ENCODE measurements at regions not wholly inside any gene's neighbourhood (a gene's known extent, or its start where the extent isn't known, plus 50 kb on each side); places are given as distances from the start of the nearest gene placed in this dataset.

DNA sequence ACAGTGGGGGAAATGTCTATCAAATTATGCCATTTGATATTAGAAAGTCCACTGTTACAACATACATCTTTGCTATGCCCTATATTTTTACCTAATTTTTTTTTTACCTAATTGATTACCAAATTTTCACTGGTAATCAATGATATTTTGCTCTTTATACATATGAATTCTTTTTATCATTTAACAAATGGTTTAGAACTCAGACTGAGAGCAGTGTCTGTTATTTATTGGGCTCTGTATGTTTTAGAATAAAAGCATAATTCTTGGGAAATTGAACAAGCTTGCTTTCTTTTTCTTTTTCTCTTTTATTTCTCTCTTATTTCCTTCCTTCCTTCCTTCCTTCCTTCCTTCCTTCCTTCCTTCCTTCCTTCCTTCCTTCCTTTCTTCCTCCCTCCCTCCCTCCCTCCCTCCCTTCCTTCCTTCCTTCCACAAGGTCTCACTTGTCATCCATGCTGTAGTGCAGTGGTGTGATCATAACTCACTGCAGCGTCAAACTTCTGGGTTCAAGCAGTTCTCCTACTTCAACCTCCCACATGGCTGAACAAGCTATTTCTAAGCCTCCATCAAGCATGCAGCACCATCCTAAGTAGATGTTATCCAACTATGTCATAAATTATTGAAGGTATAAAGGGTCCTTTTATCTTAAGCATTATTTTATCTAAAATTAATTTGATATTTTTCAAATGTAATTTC, 911.7 kb upstream of the CITED2 start:
- H3K27ac ChIP-seq = no peak overlapping the region
- H3K4me3 ChIP-seq = no peak overlapping the region
- no peak for ATAC-seq
- no peaks in the 10 kb centered on the region for H3K36me3 ChIP-seq
- no peak for DNase-seq
- TF ChIP-seq, protein P1, sequence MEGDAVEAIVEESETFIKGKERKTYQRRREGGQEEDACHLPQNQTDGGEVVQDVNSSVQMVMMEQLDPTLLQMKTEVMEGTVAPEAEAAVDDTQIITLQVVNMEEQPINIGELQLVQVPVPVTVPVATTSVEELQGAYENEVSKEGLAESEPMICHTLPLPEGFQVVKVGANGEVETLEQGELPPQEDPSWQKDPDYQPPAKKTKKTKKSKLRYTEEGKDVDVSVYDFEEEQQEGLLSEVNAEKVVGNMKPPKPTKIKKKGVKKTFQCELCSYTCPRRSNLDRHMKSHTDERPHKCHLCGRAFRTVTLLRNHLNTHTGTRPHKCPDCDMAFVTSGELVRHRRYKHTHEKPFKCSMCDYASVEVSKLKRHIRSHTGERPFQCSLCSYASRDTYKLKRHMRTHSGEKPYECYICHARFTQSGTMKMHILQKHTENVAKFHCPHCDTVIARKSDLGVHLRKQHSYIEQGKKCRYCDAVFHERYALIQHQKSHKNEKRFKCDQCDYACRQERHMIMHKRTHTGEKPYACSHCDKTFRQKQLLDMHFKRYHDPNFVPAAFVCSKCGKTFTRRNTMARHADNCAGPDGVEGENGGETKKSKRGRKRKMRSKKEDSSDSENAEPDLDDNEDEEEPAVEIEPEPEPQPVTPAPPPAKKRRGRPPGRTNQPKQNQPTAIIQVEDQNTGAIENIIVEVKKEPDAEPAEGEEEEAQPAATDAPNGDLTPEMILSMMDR (IDR thresholded peaks at IDR 0.05) = no peak
- H3K4me1 ChIP-seq = no peaks in the 10 kb centered on the region
- no peaks in the 10 kb centered on the region for H3K9me3 ChIP-seq
- no peaks in the 10 kb centered on the region for H3K27me3 ChIP-seq (ENCODE audit: low read depth)
- intact Hi-C loops (cut with DNase I) = no loop called here

DNA sequence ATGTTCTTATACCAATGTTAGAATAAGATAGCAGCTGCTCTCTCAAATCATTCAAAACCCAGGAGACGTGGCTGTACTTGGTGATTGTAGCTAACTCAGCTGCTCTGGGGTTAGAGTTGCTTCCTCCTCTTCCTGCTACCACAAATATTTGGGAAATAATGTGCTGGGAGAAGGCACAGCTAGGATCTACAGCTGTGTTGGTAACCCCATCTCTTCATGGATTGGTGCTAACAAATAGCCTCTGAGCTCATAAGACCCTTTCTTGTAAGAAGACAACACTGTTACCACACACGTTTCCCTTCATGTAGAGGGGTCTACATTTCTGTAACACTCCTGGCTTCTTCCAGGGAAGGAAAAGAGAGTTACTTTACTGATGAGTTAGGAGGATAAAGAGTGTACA, 911.0 kb upstream of the CITED2 start:
- ATAC-seq (no peak), DNase-seq (no peak)
- no peaks in the 10 kb centered on the region for H3K4me1 ChIP-seq
- H3K36me3 ChIP-seq = no peaks in the 10 kb centered on the region
- intact Hi-C loops (cut with DNase I) = no loop called here
- no peaks in the 10 kb centered on the region for H3K9me3 ChIP-seq
- no peak overlapping the region for H3K27ac ChIP-seq
- no peak overlapping the region for H3K4me3 ChIP-seq
- no peaks in the 10 kb centered on the region for H3K27me3 ChIP-seq (ENCODE audit: low read depth)
- TF ChIP-seq, protein P1 (IDR thresholded peaks at IDR 0.05) = no peak

DNA sequence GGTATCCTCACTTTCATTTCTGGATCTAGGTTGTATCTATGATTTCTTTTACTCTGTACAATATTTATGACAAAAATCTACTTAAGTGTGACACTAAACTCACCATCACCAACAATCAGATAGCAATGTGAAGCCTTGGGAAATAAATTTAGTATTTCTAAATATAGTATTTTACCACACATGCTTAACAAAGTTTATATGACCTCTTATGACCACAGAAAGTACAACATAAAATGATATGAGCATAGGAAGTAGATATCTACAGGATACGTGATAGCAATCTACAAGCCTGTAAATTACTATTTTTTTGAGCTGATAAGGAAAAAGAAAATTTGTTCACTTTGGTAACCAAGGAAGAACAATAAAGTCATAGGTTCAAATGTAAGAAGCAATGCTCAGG, 910.4 kb upstream of the CITED2 start:
- no peak overlapping the region for H3K4me3 ChIP-seq
- H3K36me3 ChIP-seq = no peaks in the 10 kb centered on the region
- no peak for DNase-seq
- intact Hi-C loops (cut with DNase I) = no loop called here
- H3K27ac ChIP-seq = no peak overlapping the region
- H3K9me3 ChIP-seq = no peaks in the 10 kb centered on the region
- TF ChIP-seq, protein P1 (IDR thresholded peaks at IDR 0.05) = no peak
- no peaks in the 10 kb centered on the region for H3K4me1 ChIP-seq
- no peak for ATAC-seq
- no peaks in the 10 kb centered on the region for H3K27me3 ChIP-seq (ENCODE audit: low read depth)

DNA sequence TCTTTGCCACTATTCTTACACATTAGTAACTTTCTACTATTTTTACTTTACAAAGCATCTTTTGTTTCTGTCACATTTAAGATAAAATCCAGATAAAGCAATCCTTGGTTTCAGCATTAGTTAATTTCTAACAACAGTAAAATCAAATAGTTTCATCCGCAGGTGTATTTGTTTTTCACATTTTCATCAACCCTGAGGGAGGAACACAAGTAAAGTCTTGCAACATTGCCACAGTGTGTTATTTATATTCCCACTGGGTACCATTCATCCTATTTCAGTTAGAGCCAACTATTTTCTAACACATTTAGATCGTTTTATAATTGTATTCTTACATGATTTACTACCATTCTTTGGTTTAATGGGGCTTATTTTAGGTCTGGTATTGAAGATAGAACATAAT, 908.7 kb upstream of the CITED2 start:
- intact Hi-C loops (cut with DNase I) = no loop called here
- ATAC-seq (no peak), DNase-seq (no peak)
- H3K4me1 ChIP-seq = no peaks in the 10 kb centered on the region
- no peak overlapping the region for H3K27ac ChIP-seq
- no peak overlapping the region for H3K4me3 ChIP-seq
- H3K27me3 ChIP-seq (ENCODE audit: low read depth) = no peaks in the 10 kb centered on the region
- no peaks in the 10 kb centered on the region for H3K36me3 ChIP-seq
- no peaks in the 10 kb centered on the region for H3K9me3 ChIP-seq
- TF ChIP-seq, protein P1 (IDR thresholded peaks at IDR 0.05) = no peak

DNA sequence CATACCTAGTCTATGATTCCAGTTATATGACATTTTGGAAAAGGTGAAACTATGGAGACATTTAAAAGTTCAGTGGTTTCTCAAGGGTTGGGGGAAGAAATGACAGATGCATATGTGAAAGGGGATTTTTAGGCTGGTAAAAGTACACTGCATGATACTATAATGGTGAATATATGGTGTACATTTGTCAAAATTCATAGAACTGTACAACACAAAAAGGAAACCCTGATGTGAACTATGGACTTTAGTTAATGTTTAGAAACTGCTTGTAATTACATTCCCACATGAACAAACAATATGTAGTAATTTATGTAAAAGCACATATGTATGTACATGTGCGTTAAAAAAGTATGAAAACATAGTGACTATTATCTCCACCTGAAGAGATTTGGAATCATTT, 907.3 kb upstream of the CITED2 start:
- Histone ChIP-seq H3K9me3 (no peaks in the 10 kb centered on the region), H3K36me3 (no peaks in the 10 kb centered on the region), H3K27ac (no peak overlapping the region), H3K4me1 (no peaks in the 10 kb centered on the region), H3K27me3 (ENCODE audit: low read depth) (no peaks in the 10 kb centered on the region), H3K4me3 (no peak overlapping the region)
- TF ChIP-seq, protein P1 (IDR thresholded peaks at IDR 0.05) = no peak
- DNase-seq = no peak
- intact Hi-C loops (cut with DNase I) = no loop called here
- ATAC-seq = no peak

Data from lower lobe of right lung (tissue), 2 donors.